ENCODE measurements at regions not wholly inside any gene's neighbourhood (a gene's known extent, or its start where the extent isn't known, plus 50 kb on each side); places are given as distances from the start of the nearest gene placed in this dataset.

- no peak for DNase-seq
Measured at GRCh38 chr10:110437761-110438341, 59.9 kb upstream of the DUSP5 start.

GRCh38 chr10:110442746-110443145 is 55.0 kb upstream of the DUSP5 start:
- DNase-seq: no peak

GRCh38 chr10:110443239-110444003 is 54.3 kb upstream of the DUSP5 start:
- no peak for DNase-seq

GRCh38 chr10:110444004-110444337 is 53.7 kb upstream of the DUSP5 start:
- DNase-seq: no peak

- DNase-seq: no peak
Measured at GRCh38 chr10:110445871-110446270, 51.8 kb upstream of the DUSP5 start.

GRCh38 chr10:110446277-110446676 is 51.4 kb upstream of the DUSP5 start:
- DNase-seq: no peak

- no peak for DNase-seq
Measured at GRCh38 chr10:110446954-110447608, 50.6 kb upstream of the DUSP5 start.

- no peak for DNase-seq
Measured at GRCh38 chr10:110447886-110448285, 49.8 kb upstream of the DUSP5 start.

All from CD4-positive, alpha-beta T cell treated with Interleukin-1 beta for 1 hour (primary cell).